Stimulated activated CD4-positive, alpha-beta T cell treated with anti-CD3 and anti-CD28 coated beads, Interleukin-12 subunit alpha, Interleukin-12 subunit beta, amount 100 ng/mL, for 48 hours (primary cell): ENCODE measurements at regions not wholly inside any gene's neighbourhood (a gene's known extent, or its start where the extent isn't known, plus 50 kb on each side); places are given as distances from the start of the nearest gene placed in this dataset.
"Not testable (repeated sequence)": the region's sequence is repeated elsewhere in the genome, so short reads cannot be mapped to it uniquely, and the experiment has no call there.

Source experiments
- DNase-seq, 3 donors: peaks; one replicate each; pipeline ENCODE4 v3.0.0-alpha.2; 2020; ENCODE audit warnings: low read depth in 2 of 3, low spot score in 1 of 3

- DNase-seq = no peak
These were observed 371.9 kb downstream of the RAD51AP2 start for GRCh38 chr2:17146358-17146757.

- DNase-seq = no peak
These were observed 381.4 kb downstream of the RAD51AP2 start for GRCh38 chr2:17136877-17137276.

DNA sequence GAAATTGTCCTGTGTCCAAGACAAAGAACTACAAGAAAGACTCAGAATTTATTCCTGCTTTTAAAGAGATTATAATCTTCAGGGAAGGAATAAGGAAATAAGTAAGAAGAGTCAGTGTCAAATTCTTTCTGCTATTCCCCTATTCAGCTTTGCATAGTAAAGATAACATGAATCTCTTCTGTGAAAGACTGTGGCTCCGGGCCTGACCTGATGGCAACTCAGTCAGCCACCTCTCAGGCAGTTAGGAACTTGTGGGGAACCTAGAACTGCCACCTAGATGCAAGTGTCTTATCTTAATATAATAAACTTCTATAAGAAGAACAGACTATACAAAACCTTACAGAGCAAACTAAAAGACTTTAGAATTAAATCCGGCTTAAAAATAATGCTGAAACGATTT, 382.0 kb downstream of the RAD51AP2 start:
- no peak for DNase-seq

DNA sequence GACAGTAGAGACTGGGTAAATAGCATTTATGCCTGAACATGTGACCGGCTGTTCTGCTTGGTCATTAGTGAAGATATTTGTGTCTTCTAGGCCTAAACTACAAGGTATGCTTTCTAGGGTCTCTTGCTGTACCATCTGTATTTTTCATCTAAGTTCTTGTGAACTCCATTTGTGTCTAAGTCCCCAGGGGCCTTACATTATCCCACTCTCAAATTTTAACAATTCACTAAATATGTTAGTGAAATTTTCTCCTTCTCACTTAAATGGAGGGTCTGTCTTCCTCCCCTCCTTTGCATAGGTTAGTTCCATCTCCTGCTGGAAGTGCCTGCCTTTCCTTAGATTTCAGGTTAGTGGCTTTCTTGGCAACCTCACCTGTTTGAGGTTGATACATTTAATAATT, 382.6 kb downstream of the RAD51AP2 start:
- DNase-seq = no peak

GRCh38 chr2:17133052-17133671, 385.1 kb downstream of the RAD51AP2 start:
- no peak for DNase-seq

DNA sequence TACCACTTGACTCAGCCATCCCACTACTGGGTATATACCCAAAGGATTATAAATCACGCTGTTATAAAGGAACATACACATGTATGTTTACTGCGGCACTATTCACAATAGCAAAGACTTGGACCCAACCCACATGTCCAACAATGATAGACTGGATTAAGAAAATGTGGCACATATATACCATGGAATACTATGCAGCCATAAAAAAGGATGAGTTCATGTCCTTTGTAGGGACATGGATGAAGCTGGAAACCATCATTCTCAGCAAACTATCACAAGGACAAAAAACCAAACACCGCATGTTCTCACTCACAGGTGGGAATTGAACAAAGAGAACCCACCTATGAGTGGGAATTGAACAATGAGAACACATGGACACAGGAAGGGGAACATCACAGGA, 387.6 kb downstream of the RAD51AP2 start:
- DNase-seq = not testable (repeated sequence)

GRCh38 chr2:17125989-17126620, 392.1 kb downstream of the RAD51AP2 start:
- no peak for DNase-seq

DNA sequence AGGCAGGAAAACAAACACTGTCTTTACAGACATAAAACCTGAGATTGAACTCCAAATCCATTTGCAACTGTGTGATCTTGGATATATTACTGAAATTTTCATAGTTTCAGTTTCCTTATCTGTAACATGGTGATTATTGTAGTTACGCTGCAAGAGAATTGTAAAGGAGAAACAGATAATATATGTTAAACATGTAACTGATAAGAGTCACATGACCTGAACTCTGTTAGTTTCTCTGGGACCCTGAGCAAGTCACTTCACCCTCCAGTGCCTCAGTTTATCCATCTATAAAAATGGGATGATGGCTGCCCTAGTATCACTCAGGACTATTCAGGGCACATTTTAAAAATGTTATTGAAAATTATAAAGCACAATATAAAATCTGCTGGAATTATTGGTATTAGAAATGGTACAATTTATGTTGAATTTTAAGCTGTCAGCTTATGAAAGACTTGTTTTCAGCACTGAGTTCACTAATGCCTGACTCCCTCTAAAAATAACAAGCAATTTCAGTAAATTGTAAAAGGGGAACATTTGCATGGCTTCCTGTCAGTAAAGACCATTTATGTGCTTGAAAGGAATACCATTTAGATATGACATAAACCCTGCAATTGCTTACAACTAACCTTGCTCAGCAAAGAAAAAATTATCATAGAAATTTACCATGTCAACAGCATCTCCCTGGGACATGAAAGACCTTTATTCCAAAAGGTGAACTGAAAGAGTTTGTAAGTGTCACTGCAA, 393.5 kb downstream of the RAD51AP2 start:
- DNase-seq = no peak

- DNase-seq = no peak
These were observed 395.2 kb downstream of the RAD51AP2 start for GRCh38 chr2:17122887-17123501.

DNA sequence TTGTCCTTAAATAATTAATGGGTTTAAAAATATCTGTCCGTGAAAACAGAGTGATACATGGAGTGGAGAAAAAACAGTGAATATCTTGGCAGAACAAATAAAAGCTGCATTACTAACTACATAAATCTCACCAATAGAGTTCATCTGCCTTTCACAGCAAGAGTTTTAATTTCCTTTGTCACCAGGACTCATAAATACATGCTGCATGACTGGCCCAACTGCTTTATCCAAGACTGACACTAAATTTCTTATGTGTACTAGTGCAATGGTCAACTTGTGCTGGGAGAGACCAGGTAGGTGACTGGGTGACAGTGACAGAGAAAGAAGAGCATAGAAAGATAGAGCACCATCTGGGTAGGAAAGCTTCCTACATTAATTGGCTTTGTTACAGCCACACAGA, 402.8 kb downstream of the RAD51AP2 start:
- DNase-seq = no peak

DNA sequence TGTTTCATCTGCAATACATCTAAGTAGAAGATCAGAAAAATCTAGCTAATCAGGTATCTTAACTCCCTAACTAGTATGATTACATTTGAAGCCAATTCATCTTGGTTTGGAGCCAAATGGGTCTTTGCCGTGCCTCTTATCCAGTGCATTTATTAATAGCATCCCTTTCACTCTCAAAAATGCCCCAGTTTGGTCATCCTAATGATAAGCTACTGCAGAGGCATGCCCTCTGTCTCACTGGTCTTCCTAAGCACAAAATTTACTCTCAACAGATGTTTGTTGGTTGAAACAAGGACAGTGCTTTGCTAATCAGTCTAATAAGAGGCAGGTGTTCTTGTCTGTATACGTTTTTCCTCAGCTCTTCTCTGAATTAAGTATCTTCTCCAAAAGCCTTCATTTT, 403.2 kb downstream of the RAD51AP2 start:
- DNase-seq = no peak

DNA sequence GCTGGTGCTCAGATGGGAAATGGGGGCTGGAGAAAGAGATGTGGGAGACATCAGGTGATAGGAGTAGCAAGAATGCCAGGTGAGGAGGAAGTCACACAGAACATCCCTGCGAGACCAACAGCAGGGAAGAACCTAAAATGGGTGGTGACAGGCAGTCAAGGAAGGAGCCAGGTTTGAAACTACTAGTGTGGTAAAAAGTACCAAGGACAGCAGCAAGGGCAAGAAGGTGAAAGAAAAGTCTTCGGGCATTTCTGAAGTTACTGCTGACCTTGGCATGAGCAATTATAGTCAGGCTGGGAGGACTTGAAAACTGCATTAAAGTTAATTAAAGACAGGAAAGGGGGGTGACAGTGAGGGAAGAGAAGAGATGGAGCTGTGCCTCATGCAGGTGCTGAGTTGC, 410.4 kb downstream of the RAD51AP2 start:
- no peak for DNase-seq

GRCh38 chr2:17107151-17107550, 411.1 kb downstream of the RAD51AP2 start:
- DNase-seq = no peak

- no peak for DNase-seq
These were observed 411.8 kb downstream of the RAD51AP2 start for GRCh38 chr2:17106418-17106817.

DNA sequence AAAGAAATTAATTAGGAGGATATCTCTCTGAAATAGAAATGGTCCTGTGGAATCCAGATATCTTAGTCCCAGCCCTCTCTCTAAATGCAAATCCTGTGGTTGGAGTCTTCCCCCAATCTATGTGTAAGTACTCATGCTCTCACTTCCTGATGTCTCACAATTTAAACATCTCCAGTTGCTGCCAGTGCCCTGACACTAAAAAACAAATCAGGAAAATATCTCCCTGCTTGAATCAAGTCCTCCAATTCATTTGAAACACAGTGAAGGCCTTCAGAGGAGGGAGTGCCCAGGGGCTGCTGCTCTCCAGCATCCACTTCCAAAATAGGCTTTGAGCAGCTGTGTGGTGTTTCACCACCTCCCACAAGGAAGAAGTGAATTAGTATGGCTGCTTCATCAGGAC, 413.8 kb downstream of the RAD51AP2 start:
- DNase-seq = no peak

DNA sequence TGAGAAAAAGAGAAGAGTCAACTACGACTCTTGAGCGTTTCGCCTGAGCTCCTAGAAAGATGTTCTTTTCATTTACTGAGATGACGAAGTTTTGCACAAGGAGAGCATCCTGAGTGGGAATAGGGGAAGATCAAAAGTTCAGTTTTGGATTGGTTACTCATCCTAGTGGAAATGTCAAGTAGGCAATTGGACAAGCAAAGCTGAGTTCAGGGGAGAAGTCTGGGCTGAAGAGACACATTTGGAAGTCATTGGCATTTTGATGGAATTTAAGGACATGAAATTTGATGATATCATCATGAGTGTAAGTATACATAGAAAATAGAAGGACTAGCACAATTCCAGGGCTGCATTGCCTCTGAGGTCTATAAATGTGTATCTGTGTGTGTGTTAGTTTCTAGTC, 416.6 kb downstream of the RAD51AP2 start:
- no peak for DNase-seq

GRCh38 chr2:17101091-17101490, 417.1 kb downstream of the RAD51AP2 start:
- DNase-seq = no peak

GRCh38 chr2:17095340-17095739, 422.9 kb downstream of the RAD51AP2 start:
- DNase-seq = no peak

- DNase-seq = no peak
These were observed 424.5 kb downstream of the RAD51AP2 start for GRCh38 chr2:17093712-17094111.

DNA sequence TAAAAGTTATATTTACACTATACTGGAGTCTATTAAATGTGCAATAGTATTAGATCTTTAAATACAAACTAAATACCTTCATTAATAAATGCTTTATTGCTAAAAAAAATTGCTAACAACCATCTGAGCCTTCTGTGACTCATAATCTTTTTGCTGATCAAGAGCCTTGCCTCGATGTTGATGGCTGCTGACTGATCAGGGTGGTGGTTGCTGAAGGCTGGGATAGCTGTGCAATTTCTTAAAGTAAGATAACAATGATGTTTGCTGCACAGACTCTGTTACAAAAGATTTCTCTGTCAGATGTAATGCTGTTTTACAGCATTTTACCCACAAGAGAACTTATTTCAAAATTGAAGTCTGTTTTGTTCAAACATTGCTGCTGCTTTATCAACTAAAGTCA, 421.4 kb upstream of the CYRIA start:
- no peak for DNase-seq

GRCh38 chr2:17085546-17086202, 420.0 kb upstream of the CYRIA start:
- DNase-seq = no peak

- DNase-seq = no peak
These were observed 419.2 kb upstream of the CYRIA start for GRCh38 chr2:17084877-17085276.
